Prostate gland (tissue), 2 donors: ENCODE measurements at regions not wholly inside any gene's neighbourhood (a gene's known extent, or its start where the extent isn't known, plus 50 kb on each side); places are given as distances from the start of the nearest gene placed in this dataset.

Experiments used
- CTCF ChIP-seq, 4 experiments: fragments of 200-600 bp in 2 of 4; fragments of 450-650 bp in 2 of 4; sonication (generic) in 2 of 4; IDR thresholded peaks; 1 replicate in 3 of 4; 2 replicates in 1 of 4; pipeline ENCODE4 v1.5.1; 2016 to 2019; ENCODE audit warnings: antibody characterized with exemption in 4 of 4, mild to moderate bottlenecking in 2 of 4, moderate library complexity in 2 of 4
- POLR2A ChIP-seq: fragments of 450-650 bp; IDR thresholded peaks from one replicate; pipeline ENCODE4 v1.6.1; 2016; ENCODE audit warnings: antibody characterized with exemption, mild to moderate bottlenecking

GRCh38 chr6:55974688-55975087 is 99.3 kb upstream of the BMP5 start:
- TF ChIP-seq CTCF (IDR thresholded peaks at IDR 0.05) (no peak), POLR2A (no peak)
